ENCODE measurements at regions not wholly inside any gene's neighbourhood (a gene's known extent, or its start where the extent isn't known, plus 50 kb on each side); places are given as distances from the start of the nearest gene placed in this dataset.
A peak's percentile ranks its signal among the peaks of the same experiment; 100 is the strongest.
"Not testable (repeated sequence)": the region's sequence is repeated elsewhere in the genome, so short reads cannot be mapped to it uniquely, and the experiment has no call there.

GRCh38 chr4:189800545-189801088 is 140.1 kb upstream of the FRG1 start:
- peak in 1 of 5 experiments; percentile 51 for DNase-seq

GRCh38 chr4:189802884-189803283 is 137.8 kb upstream of the FRG1 start:
- DNase-seq = no peak

- DNase-seq = no peak
Measured at GRCh38 chr4:189804894-189805293, 135.8 kb upstream of the FRG1 start.

- DNase-seq = no peak
Measured at GRCh38 chr4:189806506-189806905, 134.2 kb upstream of the FRG1 start.

GRCh38 chr4:189807031-189807430 is 133.6 kb upstream of the FRG1 start:
- DNase-seq = no peak

GRCh38 chr4:189809241-189809735 is 131.4 kb upstream of the FRG1 start:
- DNase-seq = no peak

- DNase-seq = no peak
Measured at GRCh38 chr4:189809839-189810238, 130.8 kb upstream of the FRG1 start.

- DNase-seq = not testable (repeated sequence)
Measured at GRCh38 chr4:189810318-189811181, 130.1 kb upstream of the FRG1 start.

GRCh38 chr4:189815404-189816192 is 125.1 kb upstream of the FRG1 start:
- no peak for DNase-seq

- DNase-seq = no peak
Measured at GRCh38 chr4:189822326-189822725, 118.3 kb upstream of the FRG1 start.

GRCh38 chr4:189823591-189823990 is 117.1 kb upstream of the FRG1 start:
- no peak for DNase-seq

- no peak for DNase-seq
Measured at GRCh38 chr4:189825466-189825865, 115.2 kb upstream of the FRG1 start.

- DNase-seq = no peak
Measured at GRCh38 chr4:189826657-189827056, 114.0 kb upstream of the FRG1 start.

GRCh38 chr4:189828081-189828697 is 112.5 kb upstream of the FRG1 start:
- DNase-seq = no peak

- DNase-seq = no peak
Measured at GRCh38 chr4:189832528-189832927, 108.1 kb upstream of the FRG1 start.

GRCh38 chr4:189834616-189835015 is 106.1 kb upstream of the FRG1 start:
- no peak for DNase-seq

GRCh38 chr4:189835505-189835904 is 105.2 kb upstream of the FRG1 start:
- no peak for DNase-seq

GRCh38 chr4:189837471-189837870 is 103.2 kb upstream of the FRG1 start:
- no peak for DNase-seq

GRCh38 chr4:189838821-189839497 is 101.7 kb upstream of the FRG1 start:
- DNase-seq = no peak

- no peak for DNase-seq
Measured at GRCh38 chr4:189840356-189840755, 100.3 kb upstream of the FRG1 start.

- no peak for DNase-seq
Measured at GRCh38 chr4:189843413-189844009, 97.2 kb upstream of the FRG1 start.

All from T-helper 2 cell (primary cell).